ENCODE measurements at regions not wholly inside any gene's neighbourhood (a gene's known extent, or its start where the extent isn't known, plus 50 kb on each side); places are given as distances from the start of the nearest gene placed in this dataset.

- ChIA-PET POLR2A (no interaction called here), CTCF (no interaction called here)
- Histone ChIP-seq H3K27me3 (ENCODE audit: control insufficient read depth in 2 of 2, insufficient read depth in 2 of 2, low read length in 2 of 2) (no peaks in the 10 kb centered on the region), H3K4me2 (ENCODE audit: insufficient read depth, low read length) (no peak overlapping the region), H3K4me3 (replicated peaks in 1 of 3; ENCODE audit: insufficient read depth in 1 of 3, low read depth in 1 of 3, low read length in 3 of 3) (no peak overlapping the region), H3K9me1 (replicated peaks; ENCODE audit: control insufficient read depth, extremely low read depth, insufficient read depth, low read length) (no peaks in the 10 kb centered on the region), H3K27ac (ENCODE audit: insufficient read depth, low read depth, low read length) (no peak overlapping the region), H3K79me2 (ENCODE audit: control insufficient read depth, insufficient read depth, low read length) (no peaks in the 10 kb centered on the region), H4K20me1 (replicated peaks; ENCODE audit: control insufficient read depth, extremely low read depth, insufficient read depth, low read length) (no peaks in the 10 kb centered on the region), H3K9ac (replicated peaks; ENCODE audit: extremely low read depth, insufficient read depth, low read length) (no peak overlapping the region), H3K4me1 (ENCODE audit: control insufficient read depth, extremely low read depth, insufficient read depth, low read length) (no peaks in the 10 kb centered on the region), H3K36me3 (ENCODE audit: control insufficient read depth in 2 of 2, extremely low read depth in 1 of 2, insufficient read depth in 2 of 2, low read length in 2 of 2) (no peaks in the 10 kb centered on the region), H3K9me3 (replicated peaks; ENCODE audit: control insufficient read depth, insufficient read depth, low read length) (no peaks in the 10 kb centered on the region), H2AFZ (ENCODE audit: low read depth, low read length) (no peak overlapping the region)
- FAIRE-seq, result no peak
- no peak for TF ChIP-seq FOS (IDR thresholded peaks at IDR 0.05; ENCODE audit: borderline replicate concordance, insufficient read depth, low read length)
- no peak for TF ChIP-seq CTCF (IDR thresholded peaks at IDR 0.05; ENCODE audit: extremely low read depth in 1 of 2, insufficient read depth in 1 of 2, low read depth in 1 of 2, low read length in 2 of 2)
- TF ChIP-seq JUN (IDR thresholded peaks at IDR 0.05; ENCODE audit: borderline replicate concordance, insufficient read depth, insufficient read length, low read depth), result no peak
- TF ChIP-seq POLR2AphosphoS5 (IDR thresholded peaks at IDR 0.05; ENCODE audit: insufficient read depth, low read depth, low read length), result no peak
- no peak for TF ChIP-seq MYC (IDR thresholded peaks at IDR 0.05; ENCODE audit: low read depth, low read length)
- no peak for TF ChIP-seq POLR2A (IDR thresholded peaks at IDR 0.05; ENCODE audit: low read depth, low read length)
- no peak for TF ChIP-seq GATA2 (IDR thresholded peaks at IDR 0.05; ENCODE audit: insufficient read depth, insufficient read length, low read depth, low read length)
- TF ChIP-seq EZH2 (IDR thresholded peaks at IDR 0.05; ENCODE audit: borderline replicate concordance, low read depth, low read length, severe bottlenecking), result no peak
- no peak for TF ChIP-seq MAX (IDR thresholded peaks at IDR 0.05; ENCODE audit: insufficient read depth, insufficient read length)
- no peak for DNase-seq (ENCODE audit: low read depth, low spot score)
- BruUV-seq (replicated peaks), result no TSS peak
- dilution Hi-C loops (cut with MboI; ENCODE audit: extremely low pct_ligation_motif_present, low sequenced_read_pairs) (no loop called here), intact Hi-C loops (cut with micrococcal nuclease) (no loop called here)
These were observed 1389.3 kb downstream of the CDY2B start for GRCh38 chrY:16490706-16491105.

Data from endothelial cell of umbilical vein (primary cell).